ENCODE measurements at regions not wholly inside any gene's neighbourhood (a gene's known extent, or its start where the extent isn't known, plus 50 kb on each side); places are given as distances from the start of the nearest gene placed in this dataset.

GRCh38 chr7:54663603-54664234 is 95.3 kb downstream of the SEC61G start:
- no peaks in the 10 kb centered on the region for H3K4me1 ChIP-seq (ENCODE audit: insufficient read depth, low read length)
- peak overlapping the region; percentile 61; the same call in 1 of the 2 replicates for H3K9ac ChIP-seq (ENCODE audit: low read depth, low read length)
- no peaks in the 10 kb centered on the region for H3K36me3 ChIP-seq (ENCODE audit: insufficient read depth, low read length)
- H3K9me3 ChIP-seq (ENCODE audit: control insufficient read depth, insufficient read depth, low read length): no peaks in the 10 kb centered on the region

GRCh38 chr7:54663186-54663585 is 95.8 kb downstream of the SEC61G start:
- H3K9me3 ChIP-seq (ENCODE audit: control insufficient read depth, insufficient read depth, low read length): no peaks in the 10 kb centered on the region

GRCh38 chr7:54662701-54663100 is 96.3 kb downstream of the SEC61G start:
- Histone ChIP-seq H3K36me3 (ENCODE audit: insufficient read depth, low read length) (no peaks in the 10 kb centered on the region; the same call in 1 of the 2 replicates), H3K4me1 (ENCODE audit: insufficient read depth, low read length) (no peaks in the 10 kb centered on the region), H3K9ac (ENCODE audit: low read depth, low read length) (no peak overlapping the region), H3K9me3 (ENCODE audit: control insufficient read depth, insufficient read depth, low read length) (no peaks in the 10 kb centered on the region)

More at GRCh38 chr7:54663186-54663585, 95.8 kb downstream of the SEC61G start:
- H3K9ac ChIP-seq (ENCODE audit: low read depth, low read length): peak overlapping the region; percentile 22; the same call in 1 of the 2 replicates
- no peaks in the 10 kb centered on the region for H3K36me3 ChIP-seq (ENCODE audit: insufficient read depth, low read length)
- no peaks in the 10 kb centered on the region for H3K4me1 ChIP-seq (ENCODE audit: insufficient read depth, low read length)

- Histone ChIP-seq H3K9me3 (ENCODE audit: control insufficient read depth, insufficient read depth, low read length) (no peaks in the 10 kb centered on the region), H3K9ac (ENCODE audit: low read depth, low read length) (no peak overlapping the region), H3K36me3 (ENCODE audit: insufficient read depth, low read length) (no peaks in the 10 kb centered on the region; the same call in 1 of the 2 replicates), H3K4me1 (ENCODE audit: insufficient read depth, low read length) (no peaks in the 10 kb centered on the region)
These were observed 105.1 kb downstream of the SEC61G start for GRCh38 chr7:54653905-54654304.

DNA sequence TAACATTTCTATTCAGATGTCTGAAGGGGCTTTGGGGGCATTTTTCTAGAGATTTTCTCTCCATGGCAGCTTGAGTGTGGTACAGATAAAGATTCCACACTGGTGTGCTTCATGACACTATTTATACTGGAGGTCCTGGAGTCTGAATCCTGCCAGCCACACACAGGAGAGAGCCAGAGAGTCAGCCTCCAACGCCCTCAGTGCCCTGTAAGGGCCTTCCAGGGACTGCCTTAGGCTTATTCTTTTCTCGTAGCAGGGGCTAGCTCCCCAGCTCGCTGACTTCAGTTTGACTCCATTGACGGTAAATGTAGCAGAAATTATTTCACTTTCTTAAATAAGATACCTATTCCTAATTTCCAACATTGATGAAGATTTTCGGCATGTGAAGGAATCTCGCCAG is 100.9 kb downstream of the VSTM2A start:
- Histone ChIP-seq H3K36me3 (ENCODE audit: insufficient read depth, low read length) (no peaks in the 10 kb centered on the region), H3K4me1 (ENCODE audit: insufficient read depth, low read length) (peaks cover 6% of the 10 kb centered on the region), H3K9me3 (ENCODE audit: control insufficient read depth, insufficient read depth, low read length) (no peaks in the 10 kb centered on the region), H3K9ac (ENCODE audit: low read depth, low read length) (peak overlapping the region; percentile 25; the same call in 1 of the 2 replicates)

- Histone ChIP-seq H3K9ac (ENCODE audit: low read depth, low read length) (no peak overlapping the region), H3K36me3 (ENCODE audit: insufficient read depth, low read length) (no peaks in the 10 kb centered on the region), H3K4me1 (ENCODE audit: insufficient read depth, low read length) (peaks cover 16% of the 10 kb centered on the region), H3K9me3 (ENCODE audit: control insufficient read depth, insufficient read depth, low read length) (no peaks in the 10 kb centered on the region)
These were observed 95.7 kb downstream of the VSTM2A start for GRCh38 chr7:54637712-54638396.

GRCh38 chr7:54632696-54633095 is 90.5 kb downstream of the VSTM2A start:
- Histone ChIP-seq H3K36me3 (ENCODE audit: insufficient read depth, low read length) (no peaks in the 10 kb centered on the region), H3K4me1 (ENCODE audit: insufficient read depth, low read length) (peaks cover 23% of the 10 kb centered on the region), H3K9me3 (ENCODE audit: control insufficient read depth, insufficient read depth, low read length) (no peaks in the 10 kb centered on the region), H3K9ac (ENCODE audit: low read depth, low read length) (no peak overlapping the region)

- peaks cover 20% of the 10 kb centered on the region for H3K4me1 ChIP-seq (ENCODE audit: insufficient read depth, low read length)
- H3K9ac ChIP-seq (ENCODE audit: low read depth, low read length): no peak overlapping the region
- no peaks in the 10 kb centered on the region for H3K9me3 ChIP-seq (ENCODE audit: control insufficient read depth, insufficient read depth, low read length)
- H3K36me3 ChIP-seq (ENCODE audit: insufficient read depth, low read length): no peaks in the 10 kb centered on the region
These were observed 87.6 kb downstream of the VSTM2A start for GRCh38 chr7:54629771-54630170.

DNA sequence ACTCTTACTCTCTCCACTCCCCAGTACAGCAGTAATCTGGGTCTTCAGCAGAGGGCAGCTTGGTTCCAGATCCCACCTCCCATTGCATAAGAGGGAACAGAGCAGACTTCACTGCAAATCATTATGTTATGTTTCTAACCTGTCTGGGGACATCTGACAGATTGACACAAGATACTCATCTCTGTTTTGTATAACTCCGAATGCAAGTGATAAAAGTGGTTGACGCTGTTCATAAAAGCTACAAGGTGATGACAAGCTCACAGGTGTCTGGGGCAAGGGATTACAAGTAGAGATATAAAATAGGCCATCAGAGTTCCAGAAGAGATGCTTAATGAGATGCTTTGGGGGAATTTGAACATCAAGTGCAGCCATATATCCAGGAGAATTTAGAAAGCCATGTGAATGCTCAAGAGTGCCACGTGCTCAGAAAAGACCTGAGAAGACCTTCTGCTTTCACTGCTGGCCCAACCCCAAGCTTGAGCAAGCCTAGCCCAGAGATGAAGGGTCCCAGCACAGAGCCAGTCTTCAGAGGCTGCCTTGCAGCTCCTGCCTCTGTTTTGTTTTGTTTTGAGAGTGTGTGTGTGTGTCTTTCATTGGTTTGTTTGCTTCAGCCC is 80.6 kb downstream of the VSTM2A start:
- no peaks in the 10 kb centered on the region for H3K9me3 ChIP-seq (ENCODE audit: control insufficient read depth, insufficient read depth, low read length)
- no peaks in the 10 kb centered on the region for H3K36me3 ChIP-seq (ENCODE audit: insufficient read depth, low read length)
- H3K9ac ChIP-seq (ENCODE audit: low read depth, low read length): no peak overlapping the region

More for the DNA sequence above, 80.6 kb downstream of the VSTM2A start:
- no peaks in the 10 kb centered on the region for H3K4me1 ChIP-seq (ENCODE audit: insufficient read depth, low read length)
